C4-2B (cell line): ENCODE measurements at regions not wholly inside any gene's neighbourhood (a gene's known extent, or its start where the extent isn't known, plus 50 kb on each side); places are given as distances from the start of the nearest gene placed in this dataset.

Experiments used
- H3K27ac ChIP-seq: fragments of 450-650 bp; 2 replicates; pipeline ENCODE4 v1.5.1; 2017
- CTCF ChIP-seq: fragments of 450-650 bp; conservative IDR thresholded peaks from 2 replicates; pipeline ENCODE4 v1.5.1; 2017; ENCODE audit warnings: mild to moderate bottlenecking
- ZFX ChIP-seq: fragments of 450-650 bp; IDR thresholded peaks from 2 replicates; pipeline ENCODE4 v1.6.1; 2017

GRCh38 chr10:128995676-128996075, 471.4 kb upstream of the MGMT start:
- TF ChIP-seq CTCF (no peak), ZFX (no peak)
- no peak overlapping the region for H3K27ac ChIP-seq

DNA sequence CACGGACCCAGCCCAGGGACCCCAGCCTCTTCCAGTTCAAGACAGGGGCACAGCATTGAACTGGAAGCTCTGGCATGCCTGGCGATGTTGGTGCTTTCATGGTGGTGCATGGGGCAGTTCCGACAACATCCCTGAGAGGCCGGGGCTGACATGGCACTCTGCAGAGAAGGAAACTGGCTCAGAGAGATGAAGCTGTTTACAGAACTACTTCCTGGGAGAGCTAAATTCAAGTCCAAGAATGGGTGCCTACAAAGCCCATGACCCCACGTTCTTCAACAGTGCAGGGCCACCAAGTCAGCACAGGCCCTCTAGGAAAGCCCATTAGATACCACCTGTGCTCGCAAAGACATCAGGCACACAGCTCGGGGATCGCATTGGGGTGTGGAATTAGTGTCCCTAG, 470.9 kb upstream of the MGMT start:
- H3K27ac ChIP-seq, result no peak overlapping the region
- no peak for TF ChIP-seq CTCF

DNA sequence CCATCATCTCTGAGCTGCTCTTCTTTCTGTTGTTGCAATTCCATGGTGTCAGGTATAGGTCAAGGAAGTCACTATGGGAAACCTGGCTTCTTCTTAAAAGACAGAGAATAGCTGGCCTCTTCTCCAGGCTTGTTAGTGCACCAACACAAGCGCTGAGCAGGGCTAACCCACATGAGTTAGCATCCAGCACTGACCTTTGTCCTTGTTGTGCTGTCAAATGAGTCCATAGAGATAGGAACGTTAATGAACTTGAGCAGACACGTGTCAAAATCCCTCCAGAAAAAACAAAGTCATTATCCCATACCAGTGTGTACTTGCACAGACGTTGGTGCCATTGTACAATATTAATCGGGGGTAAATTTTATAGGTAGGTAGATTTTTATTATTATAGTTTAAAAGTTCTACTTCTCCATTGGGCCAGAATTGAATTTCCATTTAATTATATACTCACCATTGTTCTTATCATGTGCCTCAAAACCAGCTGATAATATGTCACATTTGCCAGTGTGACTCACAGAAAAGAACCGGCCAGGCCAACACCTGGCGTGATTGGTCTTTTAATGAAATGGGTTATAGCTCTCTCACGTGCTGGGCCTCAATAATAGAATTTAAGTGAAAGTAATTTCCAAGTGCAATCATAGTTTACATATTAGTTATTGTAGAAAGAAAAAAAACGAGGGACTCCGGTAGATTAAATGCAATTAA, 468.8 kb upstream of the MGMT start:
- H3K27ac ChIP-seq, result no peak overlapping the region
- TF ChIP-seq ZFX (no peak), CTCF (no peak)

DNA sequence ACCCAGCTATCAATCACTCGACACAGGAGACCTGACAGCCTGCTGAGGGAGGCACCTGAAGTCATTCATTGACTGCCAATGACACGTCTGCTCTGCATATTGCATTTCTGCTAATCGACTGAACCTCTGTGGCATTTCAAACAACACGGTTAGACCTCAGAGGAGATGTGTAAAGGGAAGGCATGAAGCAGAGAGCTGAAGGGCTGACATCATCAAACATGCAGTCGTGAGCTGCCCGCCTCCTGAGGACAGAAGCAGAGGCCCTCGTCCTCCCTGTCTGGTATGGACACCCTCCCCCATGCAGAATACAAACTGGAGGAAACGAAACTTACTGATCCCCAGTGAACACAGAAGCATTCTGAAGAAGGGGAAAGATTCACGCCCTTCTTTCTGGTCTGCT, 462.6 kb upstream of the MGMT start:
- H3K27ac ChIP-seq, result no peak overlapping the region
- no peak for TF ChIP-seq CTCF
- no peak for TF ChIP-seq ZFX

- TF ChIP-seq CTCF, result no peak
- TF ChIP-seq ZFX, result no peak
- no peak overlapping the region for H3K27ac ChIP-seq
Observed at GRCh38 chr10:129005080-129005479, 462.0 kb upstream of the MGMT start.

DNA sequence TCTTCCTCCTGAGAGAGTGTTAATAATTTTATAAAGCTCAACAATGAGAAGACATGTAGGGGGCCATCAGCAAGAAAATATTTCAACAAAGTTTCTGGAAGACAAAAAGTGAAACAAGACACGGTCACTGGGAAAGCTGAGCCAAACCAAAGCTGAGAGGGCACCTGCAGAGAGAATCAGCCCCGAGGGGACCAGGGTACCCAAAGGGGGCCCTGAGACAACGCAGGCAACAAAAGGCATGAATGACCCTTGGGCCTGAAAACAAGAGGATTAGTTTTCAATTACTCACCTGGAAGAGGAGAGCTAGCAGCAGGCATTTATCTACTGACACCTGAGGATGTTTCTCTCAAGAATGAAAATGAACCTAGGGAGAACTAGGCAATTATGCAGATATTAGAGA, 461.2 kb upstream of the MGMT start:
- no peak for TF ChIP-seq ZFX
- H3K27ac ChIP-seq, result no peak overlapping the region

DNA sequence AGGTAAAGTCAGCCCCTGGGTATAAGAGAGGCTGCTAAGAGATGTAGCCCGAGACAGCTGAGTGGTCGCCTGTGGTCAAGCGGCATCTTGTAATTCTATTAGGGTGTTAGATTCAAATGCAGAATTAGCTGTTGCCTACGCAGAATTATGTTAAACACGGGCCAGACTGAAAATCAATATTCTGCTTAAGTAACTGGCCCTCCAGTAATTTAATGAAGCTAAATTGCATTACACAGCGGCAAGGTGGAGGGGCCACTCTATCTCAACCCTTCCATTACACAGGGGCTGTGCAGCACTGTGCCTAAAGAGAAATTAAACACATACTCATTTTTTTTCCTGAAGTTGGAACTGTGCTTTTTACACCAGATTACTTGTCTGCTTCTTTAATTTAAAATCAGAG, 448.5 kb upstream of the MGMT start:
- TF ChIP-seq ZFX (no peak), CTCF (no peak)
- no peak overlapping the region for H3K27ac ChIP-seq

- H3K27ac ChIP-seq, result no peak overlapping the region
- no peak for TF ChIP-seq ZFX
- TF ChIP-seq CTCF, result no peak
Observed at GRCh38 chr10:129020651-129021330, 446.2 kb upstream of the MGMT start.
